DMS53 (cell line): ENCODE measurements at regions not wholly inside any gene's neighbourhood (a gene's known extent, or its start where the extent isn't known, plus 50 kb on each side); places are given as distances from the start of the nearest gene placed in this dataset.
A peak's percentile ranks its signal among the peaks of the same experiment; 100 is the strongest.
"Not testable (repeated sequence)": the region's sequence is repeated elsewhere in the genome, so short reads cannot be mapped to it uniquely, and the experiment has no call there.

Experiments used
- DNase-seq: peaks from one replicate; lab custom pipeline; 2025; lab: John Stamatoyannopoulos, UW

GRCh38 chr11:21625982-21626381 is 566.9 kb upstream of the ANO5 start:
- DNase-seq, result peak; percentile 14

- DNase-seq, result no peak
These were observed 564.2 kb upstream of the ANO5 start for GRCh38 chr11:21628641-21629040.

DNA sequence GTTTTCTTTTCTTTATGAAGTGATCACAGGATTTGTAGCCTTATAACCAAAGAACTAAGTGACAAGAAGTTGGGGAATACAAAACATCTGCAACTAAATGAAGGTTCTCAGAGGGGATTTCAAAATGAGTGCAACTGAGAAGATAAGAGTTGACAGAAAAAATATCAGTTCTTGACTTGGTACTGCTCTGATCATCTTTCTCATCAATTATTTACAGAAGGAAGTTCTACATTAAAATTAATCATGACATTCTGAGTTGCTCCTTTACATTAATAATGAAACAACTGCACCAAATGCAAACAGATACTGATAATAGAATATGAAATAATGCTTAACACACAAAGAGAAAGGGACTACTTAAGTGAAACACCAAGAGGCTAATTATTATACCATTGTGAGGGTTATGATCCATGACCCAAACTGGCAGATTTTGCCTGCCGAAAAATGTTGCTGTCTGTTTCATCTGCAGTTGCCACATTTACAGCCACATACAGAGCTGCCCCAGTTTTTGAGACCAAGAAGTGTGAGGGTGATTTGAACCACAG is 561.9 kb upstream of the ANO5 start:
- no peak for DNase-seq

DNA sequence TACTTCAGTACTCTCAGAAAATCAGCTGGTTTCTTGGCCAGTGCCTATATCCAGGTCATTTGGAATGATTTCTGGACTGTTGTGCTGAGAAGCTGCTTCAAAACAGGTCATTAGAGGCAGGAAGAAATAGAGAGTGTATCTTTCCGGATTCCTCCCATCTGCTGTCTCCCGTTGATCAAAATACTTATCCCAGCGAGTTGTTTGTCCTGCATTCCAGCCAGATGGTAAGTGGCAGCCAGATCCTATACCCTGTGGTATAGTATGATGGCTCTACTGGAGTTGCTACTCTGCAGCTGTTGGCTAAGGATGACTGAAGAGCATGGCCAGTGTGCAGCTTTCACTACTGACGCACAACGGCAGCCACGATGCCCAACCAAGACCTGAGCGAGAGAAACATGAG is 560.9 kb upstream of the ANO5 start:
- DNase-seq, result peak; percentile 36

GRCh38 chr11:21634491-21634890 is 558.4 kb upstream of the ANO5 start:
- no peak for DNase-seq

GRCh38 chr11:21634956-21635355 is 557.9 kb upstream of the ANO5 start:
- DNase-seq, result peak; percentile 46

- no peak for DNase-seq
These were observed 557.3 kb upstream of the ANO5 start for GRCh38 chr11:21635394-21636145.

- no peak for DNase-seq
These were observed 556.3 kb upstream of the ANO5 start for GRCh38 chr11:21636561-21636960.

- DNase-seq, result no peak
These were observed 552.4 kb upstream of the ANO5 start for GRCh38 chr11:21640491-21640890.

GRCh38 chr11:21641869-21642268 is 551.0 kb upstream of the ANO5 start:
- no peak for DNase-seq

DNA sequence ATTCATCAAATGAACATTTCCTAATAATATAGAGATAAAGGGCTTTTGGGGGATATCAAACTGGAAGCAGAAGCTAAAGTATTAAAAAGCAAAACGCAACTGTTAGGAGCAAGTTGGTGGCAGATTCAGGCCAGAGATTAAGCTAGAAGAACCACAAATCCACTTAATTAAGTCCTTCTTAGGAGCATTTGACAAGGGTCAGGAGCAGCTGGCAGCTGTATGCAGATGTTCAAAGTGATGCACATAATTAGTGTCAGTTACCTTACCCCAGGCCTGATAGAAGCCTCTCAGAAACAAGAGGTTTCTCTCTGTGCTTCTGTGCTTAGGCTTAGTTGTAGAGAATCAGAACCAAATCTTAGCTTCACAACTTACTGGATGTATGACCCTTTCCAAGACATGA is 546.5 kb upstream of the ANO5 start:
- DNase-seq, result no peak

DNA sequence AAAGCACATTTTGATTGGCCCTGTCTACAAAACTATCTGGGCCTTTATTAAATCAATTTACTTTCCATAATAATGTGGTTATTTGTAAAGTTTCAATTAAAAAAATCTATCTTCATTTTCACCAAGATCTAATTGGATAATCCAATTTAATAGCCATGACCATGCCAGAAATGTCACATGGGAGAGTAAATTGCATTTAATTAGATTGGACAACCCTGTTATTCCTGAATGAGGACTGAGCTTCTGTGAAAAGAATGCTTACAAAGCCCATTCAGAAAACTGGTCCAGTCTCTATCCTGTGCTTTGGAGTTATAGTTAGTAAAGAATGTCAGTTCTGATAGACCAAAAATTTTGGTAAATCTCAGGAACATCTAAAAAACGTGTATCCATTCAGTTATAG is 541.9 kb upstream of the ANO5 start:
- no peak for DNase-seq

DNA sequence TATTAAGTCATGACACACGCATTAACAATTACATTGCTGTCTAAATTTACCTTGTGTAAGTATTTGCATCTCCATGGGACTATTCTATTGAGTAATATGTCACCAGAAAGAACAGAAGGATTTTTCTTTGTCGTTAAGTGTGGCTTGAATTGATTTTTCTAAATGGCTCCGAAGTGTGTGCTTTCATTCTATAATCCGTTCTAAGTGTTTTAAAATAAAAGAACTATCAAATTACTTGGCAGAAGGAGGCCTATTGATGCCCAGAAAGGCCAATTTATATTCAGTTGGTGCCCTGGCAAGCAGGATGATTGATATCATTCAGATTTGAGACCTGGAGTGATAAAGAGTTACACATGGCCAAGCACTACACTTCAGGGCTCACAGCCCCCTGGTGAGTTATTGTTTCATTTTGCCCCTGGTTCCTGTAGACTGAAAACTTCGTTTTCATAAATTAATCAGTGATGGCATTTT is 538.9 kb upstream of the ANO5 start:
- DNase-seq, result no peak

DNA sequence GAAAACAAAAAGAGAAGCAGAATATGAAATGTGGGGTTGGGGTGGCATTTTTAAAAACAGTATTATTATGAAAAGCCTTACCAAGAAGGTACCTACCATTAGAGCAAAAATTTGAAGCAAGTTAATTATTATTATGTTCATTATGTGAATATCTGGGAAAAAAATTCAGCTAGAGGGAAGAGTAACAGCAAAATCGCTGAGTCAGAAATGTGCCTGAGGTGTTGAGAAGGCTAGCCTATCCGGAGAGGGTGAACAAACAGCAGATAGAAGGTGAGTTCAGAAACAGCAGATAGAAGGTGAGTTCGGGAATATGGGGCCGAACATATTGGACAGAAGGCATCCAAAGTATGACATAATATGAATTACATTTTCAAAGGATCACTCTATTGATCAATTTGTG is 536.8 kb upstream of the ANO5 start:
- peak; percentile 4 for DNase-seq

DNA sequence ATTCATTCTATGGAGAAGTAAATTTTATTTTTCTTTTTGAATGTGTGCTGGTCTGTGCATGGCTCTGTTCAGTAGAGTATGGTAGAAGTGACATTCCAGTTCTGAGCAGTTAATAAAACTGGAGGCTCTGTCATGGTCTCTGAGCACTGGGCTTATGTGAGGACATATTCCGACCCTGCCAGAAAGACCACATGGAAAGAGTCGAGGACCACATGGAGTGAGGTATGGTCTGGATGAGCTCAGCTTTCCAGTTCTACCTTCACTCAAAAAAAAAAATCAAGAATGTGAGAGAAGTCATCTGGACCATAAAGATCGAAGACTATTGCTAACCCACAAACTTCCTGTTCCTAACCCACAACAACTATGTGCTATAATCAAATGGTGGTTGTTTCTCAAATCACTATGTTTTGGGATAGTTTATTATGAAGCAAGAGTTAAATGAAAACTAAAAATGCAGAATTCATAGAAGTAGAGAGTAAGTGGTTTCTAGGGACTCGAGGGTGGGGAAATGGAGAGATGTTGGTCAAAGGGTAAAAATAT is 534.2 kb upstream of the ANO5 start:
- no peak for DNase-seq

DNA sequence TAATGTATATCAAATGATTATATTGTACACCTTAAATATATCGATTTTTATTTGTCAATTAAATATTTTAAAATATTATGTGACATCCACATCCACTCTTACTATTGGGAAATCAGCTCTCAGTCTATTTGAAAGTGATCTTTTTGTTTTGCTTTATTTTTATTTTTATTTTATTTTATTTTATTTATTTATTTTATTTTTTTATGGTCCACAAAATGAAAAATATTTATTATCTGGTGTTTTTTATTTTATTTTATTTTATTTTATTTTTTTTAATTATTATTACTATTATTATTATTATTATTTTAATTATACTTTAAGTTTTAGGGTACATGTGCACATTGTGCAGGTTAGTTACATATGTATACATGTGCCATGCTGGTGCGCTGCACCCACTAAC is 533.5 kb upstream of the ANO5 start:
- not testable (repeated sequence) for DNase-seq

DNA sequence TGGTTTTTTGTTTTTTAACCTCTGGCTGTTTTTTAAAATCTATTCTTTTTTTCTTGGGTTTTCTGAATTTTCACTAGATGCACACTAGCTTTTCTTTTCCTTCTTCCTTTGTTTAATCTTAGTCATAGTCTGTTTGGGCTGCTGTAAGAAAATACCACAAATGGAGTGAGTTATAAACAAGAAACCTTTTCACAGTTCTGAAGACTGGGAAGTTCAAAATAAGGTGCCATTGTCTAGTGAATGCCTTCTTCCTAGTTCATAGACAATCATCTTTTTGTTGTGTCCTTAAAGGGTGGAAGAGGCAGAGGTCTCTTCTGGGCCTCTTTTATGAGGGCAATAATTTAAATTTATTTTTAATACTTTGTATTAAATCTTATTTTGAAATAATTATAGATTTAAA is 532.9 kb upstream of the ANO5 start:
- no peak for DNase-seq

DNA sequence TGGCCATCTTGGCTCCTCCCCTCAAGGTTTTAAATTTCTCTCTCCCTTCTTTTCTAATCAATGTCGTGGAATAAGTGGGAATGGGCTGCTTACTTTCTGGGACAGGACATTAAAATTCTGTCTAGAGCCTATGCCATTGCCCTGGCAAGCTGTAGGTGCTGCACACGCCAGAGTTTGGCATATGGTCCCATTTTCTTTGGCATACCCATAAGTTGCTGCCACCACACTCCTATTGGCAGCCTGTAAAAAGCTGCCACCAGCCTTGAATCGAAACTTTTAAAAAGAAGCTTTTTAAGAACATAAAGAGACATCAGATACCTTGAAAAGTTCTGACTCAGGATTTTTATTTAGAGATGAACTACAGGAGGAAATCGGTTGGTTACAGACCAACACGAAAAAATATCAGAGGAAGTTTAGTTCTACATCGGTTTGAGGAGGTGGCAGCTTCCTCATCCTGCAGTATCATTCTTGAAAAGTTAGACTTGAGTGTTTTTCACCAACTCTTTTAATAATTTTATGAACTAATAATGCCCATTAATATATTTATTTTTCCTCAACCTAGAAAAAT is 517.8 kb upstream of the ANO5 start:
- DNase-seq, result no peak

DNA sequence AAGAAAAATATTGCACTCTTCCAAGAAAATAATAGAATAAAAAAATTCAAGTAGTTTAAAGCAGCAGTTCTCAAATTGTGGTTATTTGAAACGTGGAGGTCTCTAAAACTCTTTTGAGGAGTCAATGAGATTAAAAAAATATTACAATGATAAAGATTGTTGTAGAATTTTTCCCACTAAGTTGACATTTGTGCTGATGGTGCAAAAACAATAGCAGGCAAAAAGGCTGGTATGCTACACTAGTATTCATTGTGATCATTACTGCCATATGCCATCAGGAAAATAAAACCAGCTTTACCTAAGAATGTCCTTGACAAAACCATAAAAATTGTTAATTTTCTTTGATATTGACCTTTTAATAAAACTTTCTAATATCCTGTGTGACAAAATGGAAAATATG is 505.2 kb upstream of the ANO5 start:
- no peak for DNase-seq

DNA sequence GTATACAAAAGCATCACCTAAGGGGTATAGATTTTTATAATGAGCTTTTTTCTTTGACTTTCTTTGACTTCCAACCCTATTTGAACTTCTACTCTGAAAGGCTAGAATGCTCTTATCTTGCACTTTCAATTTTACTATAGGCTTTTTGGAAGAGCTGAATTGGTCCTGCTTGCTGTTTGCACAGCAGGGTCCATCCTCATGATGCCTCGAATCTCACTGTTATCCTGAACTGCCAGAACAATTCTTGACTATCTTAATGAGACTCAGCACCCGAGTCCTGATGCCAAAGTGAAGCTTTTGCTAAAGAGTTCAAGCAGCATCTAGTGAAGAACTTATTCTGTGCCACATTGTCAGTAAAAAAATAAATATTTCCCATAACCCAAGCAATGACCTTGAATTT is 488.3 kb upstream of the ANO5 start:
- DNase-seq, result no peak

DNA sequence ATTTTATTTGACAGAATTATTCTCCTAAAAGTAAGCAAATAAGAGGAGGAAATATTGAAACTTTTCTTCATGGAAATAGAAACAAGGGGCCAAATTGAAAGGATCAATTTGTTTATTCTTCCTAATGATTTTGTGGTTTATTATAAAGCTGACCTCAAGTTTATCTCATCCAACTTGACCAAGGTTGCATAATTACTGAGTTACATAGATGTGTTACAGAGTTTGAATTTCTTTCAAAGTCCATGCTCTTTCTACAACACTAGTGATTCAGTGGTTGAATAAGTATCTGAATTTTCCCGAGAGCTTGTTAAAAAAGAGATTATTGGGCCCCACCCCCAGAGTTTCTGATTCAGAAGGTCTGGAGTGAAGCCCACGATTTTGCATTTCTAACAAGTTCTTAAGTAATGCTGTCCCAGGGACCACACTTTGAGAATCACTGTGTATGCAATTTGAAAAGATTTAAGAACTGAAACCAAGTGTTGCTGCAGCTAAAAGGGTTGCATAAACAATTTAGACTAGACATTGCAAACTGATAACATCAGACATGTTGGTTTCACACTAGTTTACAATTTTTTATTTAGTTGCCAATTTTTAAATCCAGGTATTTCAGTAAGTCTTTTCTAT is 485.7 kb upstream of the ANO5 start:
- no peak for DNase-seq

DNA sequence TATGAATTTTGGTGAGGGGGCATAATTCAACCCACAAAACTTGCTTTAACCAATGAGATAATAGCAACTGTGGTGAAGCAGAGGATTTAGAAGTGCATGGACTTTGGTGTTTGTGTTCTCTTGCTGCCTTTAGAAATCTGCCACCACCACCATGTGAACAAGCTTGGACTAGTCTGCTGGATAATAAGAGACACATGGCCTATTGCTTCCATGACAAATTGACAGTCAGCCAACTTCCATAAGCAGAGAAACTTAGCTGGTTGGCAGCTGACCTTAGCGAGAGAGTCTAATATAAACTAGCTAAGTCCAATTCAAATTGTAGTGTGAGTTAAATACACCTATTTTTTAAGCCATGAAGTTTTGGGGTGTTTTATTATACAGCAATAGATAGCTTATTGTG is 482.1 kb upstream of the ANO5 start:
- no peak for DNase-seq

DNA sequence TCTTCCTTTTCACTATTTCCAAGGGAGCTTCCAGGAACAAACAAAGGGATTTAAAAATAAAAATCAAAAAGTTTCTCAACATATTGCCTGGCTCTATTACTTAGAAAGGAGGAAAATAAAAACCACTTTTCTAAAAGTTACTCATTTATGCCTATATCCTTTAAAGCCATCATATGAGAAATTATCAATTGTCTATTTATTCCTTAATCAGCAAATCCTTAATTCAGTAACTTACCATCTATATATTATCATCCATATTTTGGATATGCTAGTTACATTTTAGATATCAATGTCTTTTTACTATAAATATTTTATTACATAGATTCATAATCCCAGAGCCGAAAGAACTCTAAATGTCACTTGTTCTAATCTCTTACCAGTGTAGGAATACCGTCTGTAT is 481.5 kb upstream of the ANO5 start:
- no peak for DNase-seq
